Activated T-cell treated with anti-CD3 and anti-CD28 coated beads for 24 hours (primary cell): ENCODE measurements at regions not wholly inside any gene's neighbourhood (a gene's known extent, or its start where the extent isn't known, plus 50 kb on each side); places are given as distances from the start of the nearest gene placed in this dataset.

ENCODE experiments used
- DNase-seq: peaks from one replicate; pipeline ENCODE4 v3.0.0-alpha.2; 2020; ENCODE audit warnings: low read depth

GRCh38 chr10:126847666-126848065, 57.6 kb upstream of the DOCK1 start:
- no peak for DNase-seq

- DNase-seq: no peak
These were observed 55.6 kb upstream of the DOCK1 start for GRCh38 chr10:126849646-126850045.

DNA sequence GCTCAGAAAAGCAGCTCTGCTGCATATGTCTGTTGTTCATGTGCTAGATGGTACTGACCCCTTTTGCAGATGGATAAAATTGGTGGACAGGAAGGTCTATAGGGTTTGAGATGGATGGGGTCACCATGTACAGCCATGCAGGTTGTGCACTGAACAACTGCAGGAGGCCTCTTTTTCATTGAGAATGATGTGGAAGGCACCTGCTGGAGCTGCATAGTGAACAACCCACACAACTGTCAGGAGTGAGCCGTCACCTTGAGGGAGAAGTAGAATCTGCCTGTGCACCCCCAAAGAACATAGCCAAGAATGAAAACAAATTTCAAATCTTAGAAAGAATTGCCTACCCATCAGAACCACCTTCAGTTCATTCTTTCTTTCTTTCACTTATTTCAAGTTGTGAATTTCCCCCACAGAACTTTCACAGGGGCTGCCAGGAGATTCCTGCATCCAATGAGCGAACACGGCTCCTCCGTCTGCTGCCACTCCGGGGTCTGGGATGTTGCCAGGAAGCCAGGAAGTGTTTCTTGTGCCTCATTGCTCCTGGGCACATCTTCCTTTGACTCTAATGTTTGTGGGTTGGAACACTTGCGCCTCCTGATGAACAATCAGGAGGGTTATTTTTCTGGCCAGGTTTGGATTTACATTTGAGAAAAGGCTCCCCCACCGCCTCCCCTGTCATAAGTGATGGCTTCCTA, 53.7 kb upstream of the DOCK1 start:
- DNase-seq: no peak

DNA sequence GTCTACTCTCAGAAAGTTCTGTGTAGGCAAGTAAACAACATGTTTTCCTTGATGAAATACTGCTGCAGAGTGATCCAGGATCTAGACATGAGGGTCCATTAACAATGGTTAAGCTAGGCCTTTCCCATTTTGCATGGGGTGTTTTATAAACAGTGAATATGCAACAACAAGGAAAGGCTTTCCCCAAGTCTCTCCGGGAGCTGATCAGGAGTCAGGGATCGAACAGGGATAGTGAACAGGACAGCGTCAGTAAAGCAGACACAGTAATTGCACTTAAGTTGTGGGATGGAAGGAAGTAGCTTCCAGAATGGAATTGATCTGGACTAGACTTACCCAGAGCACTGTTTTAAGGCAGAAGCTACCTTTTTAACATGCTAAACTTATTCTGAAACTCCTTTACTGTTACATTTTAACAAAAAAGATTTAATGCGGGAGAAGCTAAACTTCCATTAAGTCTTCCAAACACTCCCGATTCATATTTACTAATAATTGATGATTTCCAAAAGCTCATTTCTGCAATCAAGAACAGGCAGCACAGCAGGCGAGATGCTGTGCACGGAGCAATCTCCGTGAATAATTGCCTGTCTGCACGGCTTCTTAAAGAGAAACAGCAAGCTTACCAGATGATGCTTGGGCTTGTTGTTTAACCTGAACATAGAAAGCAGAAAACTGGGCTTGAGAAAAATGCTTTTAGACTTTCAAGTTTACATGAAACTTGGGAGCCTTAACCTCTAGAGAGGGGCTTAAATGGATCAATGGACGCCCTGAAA, 50.3 kb upstream of the DOCK1 start:
- no peak for DNase-seq
